ENCODE measurements at regions not wholly inside any gene's neighbourhood (a gene's known extent, or its start where the extent isn't known, plus 50 kb on each side); places are given as distances from the start of the nearest gene placed in this dataset.

DNA sequence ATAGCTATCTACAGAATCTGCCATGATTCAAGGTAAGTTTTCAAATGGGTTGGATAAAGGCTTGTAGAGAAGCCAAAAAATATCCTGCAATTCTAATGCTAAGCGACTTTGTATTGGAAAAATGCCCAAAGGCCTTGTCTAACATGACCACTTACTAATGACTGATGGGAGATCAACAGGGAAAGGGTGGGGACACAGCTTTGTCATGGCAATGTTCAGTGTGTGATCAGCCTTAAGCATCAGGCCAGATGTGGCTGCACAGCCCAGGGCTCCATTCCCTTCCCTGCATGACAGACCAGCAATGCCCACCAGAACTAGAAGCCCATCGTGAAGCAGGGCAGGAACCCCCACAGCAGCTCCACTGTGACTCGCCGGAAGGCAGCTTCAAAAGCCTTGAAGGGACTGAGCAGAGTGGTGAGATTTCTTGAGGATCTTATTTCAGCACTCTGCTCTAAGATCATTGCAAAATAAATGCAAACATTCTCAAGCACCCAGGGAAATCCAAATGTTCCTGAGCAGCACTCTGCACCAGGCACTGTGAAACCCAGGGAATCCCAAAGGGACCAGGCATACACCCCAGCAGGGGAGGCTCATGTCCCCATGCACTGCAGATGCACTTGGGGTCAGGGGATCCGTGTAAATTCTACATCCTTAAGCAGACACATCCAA lies 517.9 kb upstream of the SMIM21 start:
- no peak overlapping the region for H3K27ac Mint-ChIP-seq (ENCODE audit: low read depth, unreplicated experiment)
- CTCF ChIA-PET, result no interaction called here
- no peak overlapping the region for H3K4me3 Mint-ChIP-seq (ENCODE audit: unreplicated experiment)
- TF ChIP-seq, protein P1, sequence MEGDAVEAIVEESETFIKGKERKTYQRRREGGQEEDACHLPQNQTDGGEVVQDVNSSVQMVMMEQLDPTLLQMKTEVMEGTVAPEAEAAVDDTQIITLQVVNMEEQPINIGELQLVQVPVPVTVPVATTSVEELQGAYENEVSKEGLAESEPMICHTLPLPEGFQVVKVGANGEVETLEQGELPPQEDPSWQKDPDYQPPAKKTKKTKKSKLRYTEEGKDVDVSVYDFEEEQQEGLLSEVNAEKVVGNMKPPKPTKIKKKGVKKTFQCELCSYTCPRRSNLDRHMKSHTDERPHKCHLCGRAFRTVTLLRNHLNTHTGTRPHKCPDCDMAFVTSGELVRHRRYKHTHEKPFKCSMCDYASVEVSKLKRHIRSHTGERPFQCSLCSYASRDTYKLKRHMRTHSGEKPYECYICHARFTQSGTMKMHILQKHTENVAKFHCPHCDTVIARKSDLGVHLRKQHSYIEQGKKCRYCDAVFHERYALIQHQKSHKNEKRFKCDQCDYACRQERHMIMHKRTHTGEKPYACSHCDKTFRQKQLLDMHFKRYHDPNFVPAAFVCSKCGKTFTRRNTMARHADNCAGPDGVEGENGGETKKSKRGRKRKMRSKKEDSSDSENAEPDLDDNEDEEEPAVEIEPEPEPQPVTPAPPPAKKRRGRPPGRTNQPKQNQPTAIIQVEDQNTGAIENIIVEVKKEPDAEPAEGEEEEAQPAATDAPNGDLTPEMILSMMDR (IDR thresholded peaks at IDR 0.05; ENCODE audit: unreplicated experiment), result no peak
- H3K36me3 Mint-ChIP-seq (ENCODE audit: insufficient read depth, unreplicated experiment), result no peaks in the 10 kb centered on the region
- no peaks in the 10 kb centered on the region for H3K4me1 Mint-ChIP-seq (ENCODE audit: insufficient read depth, unreplicated experiment)
- POLR2A ChIA-PET, result no interaction called here
- intact Hi-C loops (cut with micrococcal nuclease), result no loop called here
- no peak for DNase-seq (ENCODE audit: unreplicated experiment)
- peaks cover 10% of the 10 kb centered on the region for H3K9me3 Mint-ChIP-seq (ENCODE audit: unreplicated experiment)
- BruUV-seq (replicated peaks), result no TSS peak
- H3K27me3 Mint-ChIP-seq (ENCODE audit: insufficient read depth, unreplicated experiment), result no peaks in the 10 kb centered on the region

DNA sequence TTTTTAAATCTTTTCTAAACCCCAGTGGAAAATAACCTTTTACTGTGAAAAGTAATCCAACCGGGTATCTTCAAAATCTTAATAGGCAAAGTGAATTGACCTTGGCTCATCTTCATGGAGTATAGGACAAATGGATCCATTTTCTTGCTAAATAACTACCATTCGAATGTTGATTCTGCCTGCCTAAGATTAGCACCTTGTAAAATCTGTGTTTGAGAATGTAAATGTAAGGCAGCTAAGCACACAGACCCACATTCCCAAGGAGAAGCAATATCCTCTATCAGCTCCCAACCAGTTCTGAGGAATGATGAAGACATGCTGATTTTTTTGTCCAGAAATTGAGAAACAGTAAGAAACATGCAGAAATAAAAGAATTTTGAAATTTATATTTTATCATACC lies 509.8 kb upstream of the SMIM21 start:
- BruUV-seq (replicated peaks), result no TSS peak
- H3K27me3 Mint-ChIP-seq (ENCODE audit: insufficient read depth, unreplicated experiment), result no peaks in the 10 kb centered on the region
- no peak overlapping the region for H3K27ac Mint-ChIP-seq (ENCODE audit: low read depth, unreplicated experiment)
- POLR2A ChIA-PET, result no interaction called here
- H3K4me3 Mint-ChIP-seq (ENCODE audit: unreplicated experiment), result no peak overlapping the region
- DNase-seq (ENCODE audit: unreplicated experiment), result no peak
- no peaks in the 10 kb centered on the region for H3K36me3 Mint-ChIP-seq (ENCODE audit: insufficient read depth, unreplicated experiment)
- intact Hi-C loops (cut with micrococcal nuclease), result no loop called here
- peaks cover 12% of the 10 kb centered on the region for H3K4me1 Mint-ChIP-seq (ENCODE audit: insufficient read depth, unreplicated experiment)
- H3K9me3 Mint-ChIP-seq (ENCODE audit: unreplicated experiment), result no peaks in the 10 kb centered on the region
- TF ChIP-seq, protein P1 (IDR thresholded peaks at IDR 0.05; ENCODE audit: unreplicated experiment), result no peak
- CTCF ChIA-PET, result interaction anchor here (1.3 kb wide), 1 partner anchor 10 kb away, joined by 3 read pairs; no protein-coding TSS in a partner anchor

DNA sequence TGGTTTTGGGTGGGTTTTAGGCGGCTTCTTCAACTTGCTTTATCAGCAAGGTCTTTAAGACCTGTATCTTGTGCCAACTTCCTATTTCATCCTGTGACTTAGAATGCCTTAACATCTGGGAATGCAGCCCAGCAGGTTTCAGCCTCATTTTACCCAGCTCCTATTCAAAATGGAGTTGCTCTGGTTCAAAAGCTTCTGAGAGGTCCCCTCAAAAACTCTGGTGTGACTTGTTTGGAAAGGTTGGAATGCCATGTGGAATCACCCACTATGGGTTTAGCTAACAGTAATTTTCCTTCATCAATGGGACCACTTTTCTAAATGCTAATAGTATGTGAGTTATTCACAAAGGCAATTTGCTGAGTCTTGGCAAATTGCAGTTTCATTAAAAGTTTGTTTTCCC lies 509.4 kb upstream of the SMIM21 start:
- H3K36me3 Mint-ChIP-seq (ENCODE audit: insufficient read depth, unreplicated experiment), result no peaks in the 10 kb centered on the region
- intact Hi-C loops (cut with micrococcal nuclease), result no loop called here
- CTCF ChIA-PET, result interaction anchor here (1.3 kb wide), 1 partner anchor 10 kb away, joined by 3 read pairs; no protein-coding TSS in a partner anchor
- POLR2A ChIA-PET, result no interaction called here
- DNase-seq (ENCODE audit: unreplicated experiment), result no peak
- peaks cover 12% of the 10 kb centered on the region for H3K4me1 Mint-ChIP-seq (ENCODE audit: insufficient read depth, unreplicated experiment)
- TF ChIP-seq, protein P1 (IDR thresholded peaks at IDR 0.05; ENCODE audit: unreplicated experiment), result no peak
- H3K4me3 Mint-ChIP-seq (ENCODE audit: unreplicated experiment), result no peak overlapping the region
- H3K27me3 Mint-ChIP-seq (ENCODE audit: insufficient read depth, unreplicated experiment), result no peaks in the 10 kb centered on the region
- H3K9me3 Mint-ChIP-seq (ENCODE audit: unreplicated experiment), result no peaks in the 10 kb centered on the region
- H3K27ac Mint-ChIP-seq (ENCODE audit: low read depth, unreplicated experiment), result no peak overlapping the region
- BruUV-seq (replicated peaks), result no TSS peak

DNA sequence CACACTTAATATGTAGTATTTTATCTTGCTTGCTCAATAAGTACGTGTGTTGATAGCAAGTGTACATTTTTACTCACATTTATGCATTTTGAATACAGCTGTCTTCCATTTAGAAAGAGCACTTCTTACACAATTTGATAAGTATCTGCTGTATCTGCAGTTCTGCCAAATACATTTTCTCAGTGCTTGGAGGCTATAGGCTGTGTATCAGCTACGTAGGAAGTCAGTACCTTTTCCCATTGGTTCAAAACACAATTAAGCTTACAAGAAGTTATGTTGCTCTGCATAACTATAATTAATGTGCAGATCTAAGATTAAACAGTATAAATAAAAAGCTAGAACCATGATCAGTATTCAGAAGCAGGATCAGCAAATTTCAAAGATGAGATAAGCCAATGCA lies 503.6 kb upstream of the SMIM21 start:
- Mint-ChIP-seq H3K4me3 (ENCODE audit: unreplicated experiment) (no peak overlapping the region), H3K4me1 (ENCODE audit: insufficient read depth, unreplicated experiment) (peaks cover 24% of the 10 kb centered on the region), H3K27me3 (ENCODE audit: insufficient read depth, unreplicated experiment) (no peaks in the 10 kb centered on the region), H3K27ac (ENCODE audit: low read depth, unreplicated experiment) (no peak overlapping the region), H3K9me3 (ENCODE audit: unreplicated experiment) (no peaks in the 10 kb centered on the region), H3K36me3 (ENCODE audit: insufficient read depth, unreplicated experiment) (no peaks in the 10 kb centered on the region)
- BruUV-seq (replicated peaks), result no TSS peak
- TF ChIP-seq, protein P1 (IDR thresholded peaks at IDR 0.05; ENCODE audit: unreplicated experiment), result no peak
- DNase-seq (ENCODE audit: unreplicated experiment), result no peak
- ChIA-PET CTCF (interaction anchor here (0.5 kb wide), 1 partner anchor 125 kb away, joined by 3 read pairs; no protein-coding TSS in a partner anchor), POLR2A (interaction anchor here (1.2 kb wide), 1 partner anchor 8 kb away, joined by 5 read pairs; no protein-coding TSS in a partner anchor)
- intact Hi-C loops (cut with micrococcal nuclease), result no loop called here

All from MCF 10A (cell line).